H1 (cell line): ENCODE measurements at regions not wholly inside any gene's neighbourhood (a gene's known extent, or its start where the extent isn't known, plus 50 kb on each side); places are given as distances from the start of the nearest gene placed in this dataset.

ENCODE experiments used
- CTCF ChIA-PET: fragments of 300-600 bp; sonication (Branson Sonifier 250); formaldehyde crosslinking; loops from one replicate; lab custom pipeline; 2021; ENCODE audit not compliant: partially characterized antibody; lab: Charles Lee
- POLR2A ChIA-PET: fragments of 300-600 bp; sonication (Branson Sonifier 250); formaldehyde crosslinking; loops from one replicate; lab custom pipeline; 2021; ENCODE audit warnings: inconsistent platforms; ENCODE audit not compliant: partially characterized antibody; lab: Charles Lee
- DNase-seq, 2 experiments: peaks; one replicate each; pipeline versions ENCODE4 v3.0.0 to v3.0.0-alpha.2; 2010 to 2022; ENCODE audit warnings: low spot score in 2 of 2, low read depth in 1 of 2, mixed read lengths in 1 of 2
- FAIRE-seq: peaks from 2 replicates; lab custom pipeline; 2011; peaks lifted over from hg19 to GRCh38; lab: Jason Lieb, UNC
- H2AFZ ChIP-seq: 2 replicates; pipeline ENCODE4 v1.8.1; 2012; ENCODE audit warnings: low read length, inconsistent platforms
- H2AK5ac ChIP-seq: 2 replicates; pipeline ENCODE4 v1.6.1; 2013; ENCODE audit warnings: low read depth, low read length
- H2BK120ac ChIP-seq: replicated peaks from 2 replicates; pipeline ENCODE3; 2013; ENCODE audit warnings: low read depth, low read length, inconsistent platforms
- H2BK12ac ChIP-seq: 2 replicates; pipeline ENCODE4 v1.6.1; 2013; ENCODE audit warnings: low read depth, low read length
- H2BK15ac ChIP-seq: 2 replicates; pipeline ENCODE4 v1.6.1; 2013; ENCODE audit warnings: low read length
- H2BK20ac ChIP-seq: 2 replicates; pipeline ENCODE4 v1.6.1; 2013; ENCODE audit warnings: low read length
- H2BK5ac ChIP-seq: 2 replicates; pipeline ENCODE4 v1.6.1; 2013; ENCODE audit warnings: low read depth, low read length
- H3K14ac ChIP-seq: 2 replicates; pipeline ENCODE4 v1.6.1; 2013; ENCODE audit warnings: inconsistent platforms; ENCODE audit not compliant: insufficient read length
- H3K18ac ChIP-seq: 2 replicates; pipeline ENCODE4 v1.6.1; 2013; ENCODE audit warnings: low read length; ENCODE audit errors: extremely low read depth
- H3K23ac ChIP-seq: 2 replicates; pipeline ENCODE4 v1.6.1; 2013; ENCODE audit warnings: inconsistent platforms; ENCODE audit not compliant: insufficient read length
- H3K23me2 ChIP-seq: 2 replicates; pipeline ENCODE4 v1.6.1; 2013; ENCODE audit warnings: low read depth, low read length
- H3K27ac ChIP-seq: 2 replicates; pipeline ENCODE4 v1.6.1; 2011; ENCODE audit warnings: low read depth, low read length, inconsistent platforms
- H3K27me3 ChIP-seq, 4 experiments: replicated peaks in 1 of 4; 1 replicate in 1 of 4; 2 replicates in 3 of 4; pipeline versions ENCODE4 v1.6.1 to v1.8.1; 2011 to 2013; ENCODE audit warnings: low read length in 3 of 4, mild to moderate bottlenecking in 3 of 4, inconsistent platforms in 2 of 4, mixed read lengths in 2 of 4, moderate library complexity in 1 of 4; ENCODE audit not compliant: control insufficient read depth in 3 of 4, insufficient read depth in 3 of 4; ENCODE audit errors: extremely low read depth in 1 of 4
- H3K36me3 ChIP-seq, 4 experiments: 2 replicates each; pipeline versions ENCODE4 v1.6.1 to v1.8.1; 2011 to 2013; ENCODE audit warnings: mild to moderate bottlenecking in 4 of 4, low read length in 3 of 4, moderate library complexity in 2 of 4, control low read depth in 1 of 4, inconsistent platforms in 1 of 4; ENCODE audit not compliant: insufficient read depth in 4 of 4, control insufficient read depth in 2 of 4
- H3K4ac ChIP-seq: replicated peaks from 2 replicates; pipeline ENCODE3; 2013; ENCODE audit warnings: low read length, low read depth, mixed read lengths, inconsistent platforms; ENCODE audit not compliant: insufficient read length
- H3K4me1 ChIP-seq, 4 experiments: replicated peaks in 1 of 4; 1 replicate in 1 of 4; 2 replicates in 3 of 4; pipeline versions ENCODE4 v1.6.1 to v1.8.1; 2011 to 2013; ENCODE audit warnings: low read length in 3 of 4, inconsistent platforms in 2 of 4, mixed read lengths in 1 of 4; ENCODE audit not compliant: insufficient read depth in 4 of 4, control insufficient read depth in 3 of 4
- H3K4me2 ChIP-seq, 2 experiments: 2 replicates each; pipeline versions ENCODE4 v1.6.1 to v1.8.1; 2011 to 2013; ENCODE audit warnings: low read depth in 2 of 2, low read length in 2 of 2, control low read depth in 1 of 2, inconsistent platforms in 1 of 2, mild to moderate bottlenecking in 1 of 2; ENCODE audit not compliant: insufficient read depth in 1 of 2
- H3K4me3 ChIP-seq, 4 experiments: fragments of 200-600, 300-600 bp in 1 of 4; sonication (generic), shearing (Covaris generic), sonication (Bioruptor Twin) in 1 of 4; 2 replicates each; pipeline versions ENCODE4 v1.5.1 to v1.8.1; 2011 to 2016; ENCODE audit warnings: low read length in 4 of 4, low read depth in 3 of 4, control low read depth in 2 of 4, inconsistent platforms in 2 of 4, mild to moderate bottlenecking in 2 of 4, mixed read lengths in 1 of 4, moderate library complexity in 1 of 4; ENCODE audit not compliant: insufficient read depth in 2 of 4; ENCODE audit errors: extremely low read depth in 1 of 4
- H3K56ac ChIP-seq: replicated peaks from 2 replicates; pipeline ENCODE3; 2013; ENCODE audit warnings: low read depth, mild to moderate bottlenecking, mixed read lengths, low read length, inconsistent platforms; ENCODE audit not compliant: insufficient read length
- H3K79me1 ChIP-seq: 2 replicates; pipeline ENCODE4 v1.6.1; 2013; ENCODE audit warnings: low read depth, low read length, control low read depth
- H3K79me2 ChIP-seq, 2 experiments: 2 replicates each; pipeline versions ENCODE4 v1.6.1 to v1.8.1; 2012 to 2013; ENCODE audit warnings: low read length in 2 of 2, mild to moderate bottlenecking in 2 of 2, inconsistent platforms in 1 of 2; ENCODE audit not compliant: insufficient read depth in 2 of 2, control insufficient read depth in 1 of 2
- H3K9ac ChIP-seq, 4 experiments: replicated peaks in 1 of 4; 1 replicate in 1 of 4; 2 replicates in 3 of 4; pipeline versions ENCODE4 v1.6.1 to v1.8.1; 2011 to 2013; ENCODE audit warnings: low read depth in 3 of 4, low read length in 3 of 4, control low read depth in 2 of 4, mild to moderate bottlenecking in 2 of 4, moderate library complexity in 2 of 4, inconsistent platforms in 1 of 4; ENCODE audit errors: extremely low read depth in 1 of 4
- H3K9me3 ChIP-seq, 2 experiments: 2 replicates each; pipeline versions ENCODE4 v1.6.1 to v1.8.1; 2012 to 2013; ENCODE audit warnings: mild to moderate bottlenecking in 2 of 2, moderate library complexity in 2 of 2, control low read depth in 1 of 2, inconsistent platforms in 1 of 2, low read depth in 1 of 2, low read length in 1 of 2, mixed read lengths in 1 of 2; ENCODE audit not compliant: insufficient read depth in 2 of 2
- H4K20me1 ChIP-seq, 2 experiments: replicated peaks in 1 of 2; 2 replicates each; pipeline versions ENCODE3 to v1.8.1; 2011 to 2013; ENCODE audit warnings: inconsistent platforms in 2 of 2, low read length in 2 of 2, mild to moderate bottlenecking in 1 of 2; ENCODE audit not compliant: insufficient read depth in 2 of 2, control insufficient read depth in 1 of 2
- H4K5ac ChIP-seq: 2 replicates; pipeline ENCODE4 v1.6.1; 2013; ENCODE audit warnings: low read length, low read depth, mixed read lengths, inconsistent platforms; ENCODE audit not compliant: insufficient read length
- H4K8ac ChIP-seq: 2 replicates; pipeline ENCODE4 v1.8.0; 2013; ENCODE audit warnings: mild to moderate bottlenecking, moderate library complexity, low read length, inconsistent platforms; ENCODE audit not compliant: insufficient read depth; ENCODE audit errors: extremely low read depth
- H4K91ac ChIP-seq: replicated peaks from 2 replicates; pipeline ENCODE3; 2013; ENCODE audit warnings: low read length, mixed read lengths, inconsistent platforms; ENCODE audit not compliant: insufficient read length
- JUN ChIP-seq: IDR thresholded peaks from 2 replicates; pipeline ENCODE4 v1.6.1; 2011; ENCODE audit warnings: low read depth, mild to moderate bottlenecking, improper control_type of control experiment, low read length
- RAD21 ChIP-seq, 2 experiments: IDR thresholded peaks in 1 of 2; conservative IDR thresholded peaks in 1 of 2; 2 replicates each; pipeline ENCODE4 v1.6.1; 2011; ENCODE audit warnings: low read depth in 2 of 2, low read length in 2 of 2, improper control_type of control experiment in 1 of 2, inconsistent platforms in 1 of 2, mild to moderate bottlenecking in 1 of 2, moderate library complexity in 1 of 2
- WGBS, 2 experiments: shearing (Covaris generic) in 1 of 2; methylation state at CpG; one replicate each; pipeline versions ENCODE4 v1.1.6 to v1.1.7; 2013 to 2015; ENCODE audit warnings: low lambda C conversion rate in 2 of 2, mixed read lengths in 2 of 2, inconsistent platforms in 1 of 2, low coverage in 1 of 2, missing lambda C conversion rate in 1 of 2; ENCODE audit not compliant: insufficient replicate concordance in 2 of 2, insufficient coverage in 1 of 2, insufficient read length in 1 of 2; ENCODE audit errors: extremely low coverage in 1 of 2, missing lambda C conversion rate in 1 of 2; 5-methylcytosine and 5-hydroxymethylcytosine counted together

DNA sequence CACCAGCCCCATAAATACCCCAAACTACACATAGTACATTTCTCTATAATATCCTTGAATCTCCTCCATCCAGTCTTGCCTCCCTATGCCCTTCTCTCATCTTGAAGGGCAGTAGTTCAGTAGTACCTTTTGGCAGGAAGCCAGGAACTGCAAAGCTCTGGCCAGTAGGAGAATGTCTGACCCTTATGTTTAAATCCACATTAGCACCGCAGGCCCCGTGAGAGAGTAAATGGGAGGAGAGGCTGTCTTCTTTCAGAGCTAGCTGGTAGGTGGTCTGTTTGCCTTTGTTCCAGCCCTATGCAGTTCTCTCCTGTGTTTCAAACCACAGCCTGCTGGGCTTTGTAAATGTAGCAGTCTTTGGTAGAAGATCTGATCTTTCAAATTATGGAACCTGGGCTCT lies 690.7 kb downstream of the DOK5 start:
- Histone ChIP-seq H3K14ac (no peak overlapping the region), H3K23ac (no peak overlapping the region), H2BK15ac (no peak overlapping the region), H4K91ac (no peak overlapping the region), H3K18ac (no peak overlapping the region), H2BK5ac (no peak overlapping the region), H4K8ac (no peak overlapping the region), H3K56ac (no peak overlapping the region), H3K4me2 (peak overlapping the region; percentile 10 to 23; a peak in 2 of 4 replicates), H3K27ac (no peak overlapping the region), H2BK120ac (no peak overlapping the region), H3K4me1 (peaks cover 0 to 6% (median 4%) of the 10 kb centered on the region in 4 experiments; a peak in 5 of 7 replicates), H4K20me1 (no peaks in the 10 kb centered on the region), H2BK12ac (no peak overlapping the region), H3K23me2 (no peaks in the 10 kb centered on the region), H2BK20ac (no peak overlapping the region), H3K36me3 (no peaks in the 10 kb centered on the region), H3K79me1 (no peaks in the 10 kb centered on the region), H3K27me3 (no peaks in the 10 kb centered on the region), H4K5ac (no peak overlapping the region), H3K4ac (no peak overlapping the region), H2AFZ (no peak overlapping the region), H3K9me3 (no peaks in the 10 kb centered on the region), H3K79me2 (no peaks in the 10 kb centered on the region), H3K9ac (no peak overlapping the region), H3K4me3 (no peak overlapping the region), H2AK5ac (no peak overlapping the region)
- ChIA-PET POLR2A (no interaction called here), CTCF (no interaction called here)
- FAIRE-seq: peak; percentile 69
- peak; percentile 47 to 52 for DNase-seq
- TF ChIP-seq RAD21 (IDR thresholded peaks at IDR 0.05 in 1 of 2, conservative IDR thresholded peaks at IDR 0.05 in 1 of 2; ENCODE audit: low read depth in 2 of 2, low read length in 2 of 2): 0 out of 4 replicates have a peak, but pooled peaks of 1 of the 2 experiments have one; percentile 12
- TF ChIP-seq JUN: no peak
- 10% methylated on average over 2 of the region's 2 CpGs; no CpG with 5 or more reads in 1 of the 2 experiments for WGBS, 2 experiments
